Loucy (cell line): ENCODE measurements at regions not wholly inside any gene's neighbourhood (a gene's known extent, or its start where the extent isn't known, plus 50 kb on each side); places are given as distances from the start of the nearest gene placed in this dataset.

ENCODE experiments used
- EZH2phosphoT487 ChIP-seq: fragments of 200-600 bp; IDR thresholded peaks from 2 replicates; pipeline ENCODE4 v1.6.1; 2018; ENCODE audit warnings: antibody characterized with exemption, mild to moderate bottlenecking, moderate library complexity, borderline replicate concordance
- TF ChIP-seq, protein P1 (sequence below): fragments of 200-600 bp; sonication (generic); conservative IDR thresholded peaks from 2 replicates; pipeline ENCODE4 v1.5.1; 2014; ENCODE audit warnings: mild to moderate bottlenecking, antibody characterized with exemption, low read length

DNA sequence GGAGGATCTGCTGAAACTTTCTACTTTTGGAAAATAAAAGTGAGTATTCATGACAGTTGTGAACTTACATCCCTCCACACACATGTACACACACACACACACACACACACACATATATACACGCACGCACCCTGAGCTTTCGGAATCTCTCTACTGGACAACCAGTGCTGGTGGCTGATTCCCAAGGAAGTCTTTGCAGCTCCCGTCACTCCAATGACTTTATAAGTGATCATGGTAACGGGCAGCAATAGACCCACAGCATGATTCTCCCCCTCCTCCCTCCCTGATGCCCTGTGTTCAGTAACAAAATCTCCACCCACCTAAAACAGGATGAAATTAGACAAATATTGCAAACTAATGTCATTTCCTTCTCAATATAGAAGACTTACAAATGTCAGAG, 364.9 kb downstream of the IRS1 start:
- TF ChIP-seq, protein P1, sequence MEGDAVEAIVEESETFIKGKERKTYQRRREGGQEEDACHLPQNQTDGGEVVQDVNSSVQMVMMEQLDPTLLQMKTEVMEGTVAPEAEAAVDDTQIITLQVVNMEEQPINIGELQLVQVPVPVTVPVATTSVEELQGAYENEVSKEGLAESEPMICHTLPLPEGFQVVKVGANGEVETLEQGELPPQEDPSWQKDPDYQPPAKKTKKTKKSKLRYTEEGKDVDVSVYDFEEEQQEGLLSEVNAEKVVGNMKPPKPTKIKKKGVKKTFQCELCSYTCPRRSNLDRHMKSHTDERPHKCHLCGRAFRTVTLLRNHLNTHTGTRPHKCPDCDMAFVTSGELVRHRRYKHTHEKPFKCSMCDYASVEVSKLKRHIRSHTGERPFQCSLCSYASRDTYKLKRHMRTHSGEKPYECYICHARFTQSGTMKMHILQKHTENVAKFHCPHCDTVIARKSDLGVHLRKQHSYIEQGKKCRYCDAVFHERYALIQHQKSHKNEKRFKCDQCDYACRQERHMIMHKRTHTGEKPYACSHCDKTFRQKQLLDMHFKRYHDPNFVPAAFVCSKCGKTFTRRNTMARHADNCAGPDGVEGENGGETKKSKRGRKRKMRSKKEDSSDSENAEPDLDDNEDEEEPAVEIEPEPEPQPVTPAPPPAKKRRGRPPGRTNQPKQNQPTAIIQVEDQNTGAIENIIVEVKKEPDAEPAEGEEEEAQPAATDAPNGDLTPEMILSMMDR: no peak
- no peak for TF ChIP-seq EZH2phosphoT487
